ENCODE measurements at regions not wholly inside any gene's neighbourhood (a gene's known extent, or its start where the extent isn't known, plus 50 kb on each side); places are given as distances from the start of the nearest gene placed in this dataset.
"Not testable (repeated sequence)": the region's sequence is repeated elsewhere in the genome, so short reads cannot be mapped to it uniquely, and the experiment has no call there.

- 95 to 96% methylated on average over 9 of the region's 9 CpGs for WGBS, 2 donors
- H3K4me1 ChIP-seq; H3K27ac ChIP-seq; H3K36me3 ChIP-seq; H3K27me3 ChIP-seq; H3K4me3 ChIP-seq; DNase-seq; intact Hi-C loops (cut with DNase I); ATAC-seq: not testable (repeated sequence)
- H3K9me3 ChIP-seq: peaks cover 0 to 28% (median 13%) of the 10 kb centered on the region in 11 donors
Observed at GRCh38 chr10:93127642-93128215, 54.0 kb downstream of the CYP26A1 start.

- intact Hi-C loops (cut with DNase I): no loop called here
- DNase-seq: no peak
- H3K4me3 ChIP-seq: no peak overlapping the region
- no peaks in the 10 kb centered on the region for H3K4me1 ChIP-seq
- no peak overlapping the region for H3K27ac ChIP-seq
- peaks cover 0 to 22% (median 0%) of the 10 kb centered on the region in 7 donors for H3K27me3 ChIP-seq
- WGBS, 2 donors: 43 to 50% methylated on average over 6 of the region's 6 CpGs
- no peaks in the 10 kb centered on the region for H3K36me3 ChIP-seq
- TF ChIP-seq, protein P1, sequence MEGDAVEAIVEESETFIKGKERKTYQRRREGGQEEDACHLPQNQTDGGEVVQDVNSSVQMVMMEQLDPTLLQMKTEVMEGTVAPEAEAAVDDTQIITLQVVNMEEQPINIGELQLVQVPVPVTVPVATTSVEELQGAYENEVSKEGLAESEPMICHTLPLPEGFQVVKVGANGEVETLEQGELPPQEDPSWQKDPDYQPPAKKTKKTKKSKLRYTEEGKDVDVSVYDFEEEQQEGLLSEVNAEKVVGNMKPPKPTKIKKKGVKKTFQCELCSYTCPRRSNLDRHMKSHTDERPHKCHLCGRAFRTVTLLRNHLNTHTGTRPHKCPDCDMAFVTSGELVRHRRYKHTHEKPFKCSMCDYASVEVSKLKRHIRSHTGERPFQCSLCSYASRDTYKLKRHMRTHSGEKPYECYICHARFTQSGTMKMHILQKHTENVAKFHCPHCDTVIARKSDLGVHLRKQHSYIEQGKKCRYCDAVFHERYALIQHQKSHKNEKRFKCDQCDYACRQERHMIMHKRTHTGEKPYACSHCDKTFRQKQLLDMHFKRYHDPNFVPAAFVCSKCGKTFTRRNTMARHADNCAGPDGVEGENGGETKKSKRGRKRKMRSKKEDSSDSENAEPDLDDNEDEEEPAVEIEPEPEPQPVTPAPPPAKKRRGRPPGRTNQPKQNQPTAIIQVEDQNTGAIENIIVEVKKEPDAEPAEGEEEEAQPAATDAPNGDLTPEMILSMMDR (IDR thresholded peaks at IDR 0.05): no peak
- peaks cover 0 to 13% (median 2%) of the 10 kb centered on the region in 11 donors for H3K9me3 ChIP-seq
- no peak for ATAC-seq
Observed at GRCh38 chr10:93131986-93132385, 58.3 kb downstream of the CYP26A1 start.

GRCh38 chr10:93138113-93138870, 64.6 kb downstream of the CYP26A1 start:
- H3K36me3 ChIP-seq: no peaks in the 10 kb centered on the region
- peaks cover 0 to 42% (median 2%) of the 10 kb centered on the region in 7 donors for H3K27me3 ChIP-seq
- ATAC-seq: no peak
- H3K9me3 ChIP-seq: no peaks in the 10 kb centered on the region
- no peak overlapping the region for H3K27ac ChIP-seq
- peaks cover 0 to 8% (median 0%) of the 10 kb centered on the region in 9 donors for H3K4me1 ChIP-seq
- WGBS, 2 donors: 81 to 84% methylated on average over 11 of the region's 11 CpGs
- H3K4me3 ChIP-seq: no peak overlapping the region
- DNase-seq: no peak
- TF ChIP-seq, protein P1 (IDR thresholded peaks at IDR 0.05): no peak
- intact Hi-C loops (cut with DNase I): no loop called here

GRCh38 chr10:93139059-93139655, 65.5 kb downstream of the CYP26A1 start:
- Histone ChIP-seq H3K27ac (no peak overlapping the region), H3K4me1 (peaks cover 0 to 8% (median 0%) of the 10 kb centered on the region in 9 donors), H3K36me3 (no peaks in the 10 kb centered on the region), H3K27me3 (peaks cover 0 to 44% (median 4%) of the 10 kb centered on the region in 7 donors), H3K9me3 (no peaks in the 10 kb centered on the region), H3K4me3 (no peak overlapping the region)
- TF ChIP-seq, protein P1 (IDR thresholded peaks at IDR 0.05): no peak
- no peak for DNase-seq
- ATAC-seq: no peak
- 68 to 71% methylated on average over 5 of the region's 5 CpGs for WGBS, 2 donors
- intact Hi-C loops (cut with DNase I): no loop called here
